NCI-H146 treated with DMSO at 0.1 percent for 48 hours (cell line): ENCODE measurements at regions not wholly inside any gene's neighbourhood (a gene's known extent, or its start where the extent isn't known, plus 50 kb on each side); places are given as distances from the start of the nearest gene placed in this dataset.
A peak's percentile ranks its signal among the peaks of the same experiment; 100 is the strongest.

ENCODE experiments used
- DNase-seq: peaks from one replicate; lab custom pipeline; 2025; ENCODE audit not compliant: unreplicated experiment; lab: John Stamatoyannopoulos, UW

DNA sequence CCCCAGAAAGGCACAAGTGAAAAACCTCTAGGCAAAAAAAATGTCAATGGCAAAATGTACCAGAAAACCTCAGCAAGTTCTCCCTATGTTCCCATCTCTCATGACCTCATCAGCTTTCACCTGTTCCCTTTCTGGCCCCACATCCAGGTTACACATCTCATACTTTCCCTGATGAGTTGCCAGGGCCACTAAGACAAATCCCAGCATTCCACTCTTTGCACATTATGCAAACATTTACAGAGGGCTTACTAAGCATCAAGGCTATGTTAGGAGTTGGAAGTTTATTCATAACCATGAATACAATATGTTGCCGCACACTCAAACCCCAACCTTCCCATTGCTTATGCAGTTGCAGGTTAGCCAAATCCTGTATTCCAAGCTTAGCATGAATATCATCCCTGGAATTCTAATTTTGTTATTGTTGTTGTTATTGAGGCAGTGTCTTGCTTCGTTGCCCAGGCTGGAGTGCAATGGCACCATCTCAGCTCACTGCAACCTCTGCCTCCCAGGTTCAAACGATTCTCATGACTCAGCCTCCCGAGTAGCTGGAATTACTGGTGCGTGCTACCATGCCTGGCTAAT, 129.3 kb upstream of the UBE2E2 start:
- no peak for DNase-seq

GRCh38 chr3:23075496-23075895, 127.6 kb upstream of the UBE2E2 start:
- no peak for DNase-seq

DNA sequence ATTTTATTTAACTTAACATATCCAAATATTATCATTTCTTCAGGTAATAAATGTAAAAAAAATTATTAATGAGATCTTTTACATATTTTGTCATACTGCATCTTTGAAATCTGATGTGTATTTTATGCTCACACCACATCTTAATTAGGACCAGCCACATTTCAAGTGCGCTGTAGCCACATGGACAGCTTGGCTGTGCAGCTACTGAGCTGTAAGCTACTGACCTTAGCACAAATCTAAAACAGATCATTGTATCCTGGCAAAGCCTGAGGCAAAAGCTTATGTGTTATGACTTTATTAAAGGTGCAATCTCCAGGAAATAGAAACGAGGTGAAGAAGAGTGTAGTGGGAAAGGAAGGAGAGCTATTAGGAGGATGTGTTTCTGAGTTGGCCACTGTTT, 126.7 kb upstream of the UBE2E2 start:
- no peak for DNase-seq

- DNase-seq = no peak
Measured at GRCh38 chr3:23077126-23077525, 126.0 kb upstream of the UBE2E2 start.

DNA sequence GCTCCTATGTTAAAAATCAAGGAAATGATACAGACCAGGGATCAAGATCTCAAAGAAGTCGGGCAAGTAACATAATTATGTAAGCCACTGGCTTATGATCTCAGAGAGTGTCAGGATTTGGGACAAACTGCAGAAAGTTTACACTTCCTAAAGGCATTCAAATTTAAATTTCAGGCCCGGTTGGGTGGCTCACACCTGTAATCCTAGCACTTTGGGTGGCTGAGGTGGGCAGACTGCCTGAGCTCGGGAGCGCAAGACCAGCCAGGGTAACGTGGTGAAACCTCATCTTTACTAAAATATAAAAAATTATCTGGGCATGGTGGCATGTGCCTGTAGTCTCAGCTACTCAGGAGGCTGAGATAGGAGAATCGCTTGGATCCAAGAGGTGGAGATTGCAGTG, 124.4 kb upstream of the UBE2E2 start:
- DNase-seq = no peak

- no peak for DNase-seq
Measured at GRCh38 chr3:23079976-23080375, 123.2 kb upstream of the UBE2E2 start.

DNA sequence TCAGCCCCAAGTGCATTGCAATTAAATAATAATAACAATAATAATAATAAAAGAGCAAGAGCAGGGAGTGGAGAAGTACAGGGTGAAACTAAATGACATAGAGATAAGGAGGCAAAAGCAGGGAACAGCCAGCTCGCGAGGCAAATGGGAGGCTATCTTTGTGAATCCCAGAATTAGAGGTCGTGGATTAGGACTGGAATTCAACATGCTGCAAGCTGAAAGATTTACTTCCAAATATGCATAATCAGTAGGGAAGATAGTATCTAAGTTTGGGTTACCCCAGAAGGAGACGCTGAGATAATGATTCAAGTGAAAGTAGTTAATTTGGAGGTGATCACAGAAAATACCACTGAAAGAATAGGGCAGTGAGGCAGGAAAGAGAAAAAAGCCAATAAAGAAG, 119.4 kb upstream of the UBE2E2 start:
- DNase-seq = no peak

- DNase-seq = no peak
Measured at GRCh38 chr3:23084367-23084766, 118.8 kb upstream of the UBE2E2 start.

DNA sequence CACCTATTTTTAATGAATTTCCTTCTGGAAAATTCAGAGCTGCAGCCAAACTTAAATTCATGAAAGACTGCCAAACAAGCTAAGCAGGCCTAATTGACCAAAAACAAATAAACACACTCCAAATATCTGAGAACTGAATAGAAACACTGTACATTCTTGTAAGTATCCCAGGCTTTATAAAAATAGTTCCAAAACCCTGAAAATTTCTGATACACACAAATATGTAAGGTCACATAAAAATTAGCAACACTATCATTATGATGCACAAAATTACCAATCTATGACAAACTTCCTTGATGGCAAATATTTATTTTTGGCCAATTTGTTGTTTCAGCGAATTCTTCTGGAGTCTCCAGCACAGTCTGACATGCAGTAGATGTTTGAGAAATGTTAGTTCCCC, 117.9 kb upstream of the UBE2E2 start:
- no peak for DNase-seq

DNA sequence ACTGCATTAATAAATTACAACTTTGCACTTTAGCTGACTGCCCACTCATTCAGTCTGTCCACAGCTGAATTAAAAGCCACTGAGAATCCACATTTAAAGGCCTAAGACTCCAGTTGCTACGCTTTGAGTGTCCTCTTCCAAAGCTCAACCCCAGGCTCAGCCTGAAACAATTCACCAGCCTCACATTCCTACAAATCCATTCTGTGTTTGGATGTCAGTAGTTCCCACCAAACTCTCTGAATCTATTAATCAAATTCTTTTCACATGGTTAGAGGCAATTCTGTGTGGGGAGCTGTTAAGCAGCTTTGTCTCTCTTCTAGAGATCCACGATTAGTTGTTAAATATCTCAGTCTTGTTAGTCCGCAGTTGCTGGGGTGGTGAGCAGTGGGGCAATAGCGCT, 116.8 kb upstream of the UBE2E2 start:
- no peak for DNase-seq

- DNase-seq = no peak
Measured at GRCh38 chr3:23086831-23087230, 116.3 kb upstream of the UBE2E2 start.

DNA sequence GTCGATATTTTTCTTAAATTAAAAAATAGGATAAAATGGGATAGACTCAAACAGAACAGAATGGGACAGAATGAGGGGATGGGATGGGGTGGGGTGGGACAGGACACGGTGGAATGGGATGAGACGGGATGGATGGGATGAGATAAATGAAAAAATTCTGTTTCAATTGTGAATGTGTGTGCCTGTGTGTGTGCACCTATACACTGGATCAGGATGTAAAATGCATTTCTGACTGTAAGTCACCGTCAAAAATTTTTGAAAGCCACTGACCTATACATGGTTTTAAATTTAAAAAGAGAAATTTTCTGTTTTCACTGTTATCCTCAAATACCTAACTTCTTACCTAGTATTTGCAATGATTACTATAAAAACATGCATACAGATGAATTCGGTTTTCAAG, 108.7 kb upstream of the UBE2E2 start:
- DNase-seq = no peak

DNA sequence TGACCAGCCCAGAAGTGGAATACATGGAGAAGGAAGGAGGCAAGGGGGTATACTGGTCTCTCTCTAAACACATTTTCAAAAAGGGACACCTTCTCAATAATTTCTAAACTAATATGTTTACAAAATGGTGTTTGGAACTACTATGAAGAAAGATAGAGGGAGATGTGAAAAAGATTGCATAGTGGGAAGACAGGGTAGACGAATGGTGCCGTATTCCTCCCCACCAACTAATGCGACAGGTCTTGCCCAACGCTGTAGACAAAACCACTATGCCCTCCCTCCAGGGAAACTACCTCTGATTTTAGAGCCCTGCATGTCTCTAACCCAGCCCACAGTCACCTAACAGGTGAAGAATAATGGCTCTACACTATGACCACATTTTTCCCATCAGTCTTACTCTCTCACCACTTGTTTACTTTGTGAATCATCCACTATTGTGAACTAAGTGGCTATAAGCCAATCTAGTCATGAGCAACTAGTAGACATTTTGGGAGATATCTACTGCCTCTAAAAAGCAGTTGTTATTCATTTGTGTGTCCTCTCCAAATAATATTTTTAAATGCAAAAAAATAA, 108.2 kb upstream of the UBE2E2 start:
- DNase-seq = peak; percentile 2

GRCh38 chr3:23096041-23096440, 107.1 kb upstream of the UBE2E2 start:
- no peak for DNase-seq

DNA sequence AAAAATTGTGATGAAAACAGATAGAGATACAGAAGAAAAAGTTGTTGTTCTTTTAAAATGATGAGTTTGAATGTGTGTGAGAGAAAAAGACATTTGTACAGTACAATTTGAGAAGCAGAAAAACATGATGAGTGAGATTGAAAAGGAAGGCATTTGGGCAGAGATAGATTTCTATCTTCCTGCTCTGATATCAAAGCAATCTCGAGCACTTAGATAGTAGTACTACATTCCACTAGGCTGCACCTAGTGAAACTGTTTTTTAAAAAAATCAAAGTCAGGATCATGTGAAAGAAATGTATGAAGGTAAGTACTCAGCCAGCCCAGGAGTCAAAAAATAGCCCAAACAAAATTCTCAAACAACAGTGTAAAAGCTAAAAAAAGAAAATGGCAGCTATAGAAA, 104.1 kb upstream of the UBE2E2 start:
- no peak for DNase-seq

- no peak for DNase-seq
Measured at GRCh38 chr3:23099677-23100076, 103.5 kb upstream of the UBE2E2 start.

GRCh38 chr3:23100106-23100505, 103.0 kb upstream of the UBE2E2 start:
- DNase-seq = no peak

DNA sequence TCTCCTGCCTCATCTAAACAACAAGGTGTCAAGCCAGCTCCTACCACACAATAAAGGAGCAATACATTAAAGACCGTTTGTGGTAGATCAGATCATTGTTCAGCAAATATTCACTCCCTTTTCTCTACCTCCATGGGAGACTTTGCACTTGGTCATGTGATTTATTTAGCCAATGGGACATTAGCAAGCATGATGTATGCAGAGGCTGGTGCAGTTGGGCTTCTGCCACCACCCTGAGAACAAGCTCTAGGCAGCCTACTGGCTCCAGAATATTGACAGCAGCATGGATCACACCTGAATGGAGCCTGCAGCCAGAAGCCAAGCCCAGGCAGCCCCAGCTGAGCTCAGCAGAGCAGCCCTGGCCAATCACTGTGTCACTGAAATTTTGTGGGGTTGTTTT, 99.4 kb upstream of the UBE2E2 start:
- DNase-seq = no peak

DNA sequence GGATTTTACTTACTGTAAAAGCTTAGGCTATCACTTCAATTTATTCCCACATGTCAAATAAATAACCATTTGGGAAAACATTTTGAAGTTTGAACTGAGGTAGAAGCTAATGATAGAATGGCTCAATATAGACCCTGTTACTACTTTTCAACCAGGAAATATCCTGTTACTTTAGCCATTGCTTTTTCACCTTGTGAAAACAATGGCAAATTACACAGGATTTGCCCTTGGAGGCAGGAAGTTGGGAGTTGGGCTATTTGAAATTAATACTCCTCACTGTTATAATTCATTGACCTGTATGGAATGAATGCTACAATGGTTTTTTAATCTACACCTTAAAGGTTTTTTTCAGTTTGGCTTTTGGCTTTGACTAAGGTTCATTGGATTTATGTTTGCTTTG, 98.1 kb upstream of the UBE2E2 start:
- DNase-seq = no peak

DNA sequence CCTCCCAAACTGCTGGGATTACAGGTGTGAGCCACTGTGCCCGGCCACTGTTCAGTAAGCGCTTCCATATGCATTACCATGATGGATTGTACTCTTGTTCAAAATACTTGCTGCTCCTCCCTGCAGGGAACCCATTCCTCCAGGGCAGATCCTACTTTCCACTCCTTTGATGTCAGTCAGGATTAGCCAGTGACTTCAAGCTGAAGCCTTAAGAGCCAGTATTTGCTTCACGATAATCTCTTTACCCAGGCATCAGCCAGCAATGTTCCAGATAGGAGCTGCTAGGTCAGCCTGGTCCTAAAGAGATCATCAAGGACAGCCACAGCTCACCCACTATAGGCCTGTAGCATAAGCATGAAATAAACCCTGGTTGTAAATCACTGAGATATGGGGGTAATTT, 96.5 kb upstream of the UBE2E2 start:
- DNase-seq = no peak

DNA sequence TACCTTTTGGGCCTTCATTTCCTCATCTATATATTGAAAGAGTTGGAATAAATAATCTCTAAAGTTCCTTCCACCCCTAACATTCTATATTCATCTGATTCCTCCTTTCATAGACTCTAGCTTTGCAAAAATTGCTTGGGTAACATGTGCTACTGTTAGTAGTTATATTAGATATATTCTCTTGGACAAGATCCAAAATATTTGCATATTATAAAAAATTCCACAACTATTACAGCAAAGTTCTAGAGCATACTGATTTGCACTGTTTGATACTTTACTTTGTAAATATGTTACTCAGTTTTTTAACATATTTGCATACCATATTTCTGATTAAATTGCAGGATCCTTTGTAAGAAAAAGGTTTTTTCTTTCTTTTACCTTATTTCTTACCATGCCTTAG, 95.9 kb upstream of the UBE2E2 start:
- DNase-seq = no peak

GRCh38 chr3:23108451-23109057, 94.6 kb upstream of the UBE2E2 start:
- DNase-seq = no peak

GRCh38 chr3:23111286-23111685, 91.8 kb upstream of the UBE2E2 start:
- no peak for DNase-seq
